ENCODE measurements at regions not wholly inside any gene's neighbourhood (a gene's known extent, or its start where the extent isn't known, plus 50 kb on each side); places are given as distances from the start of the nearest gene placed in this dataset.

- no peak for DNase-seq
Observed at GRCh38 chr3:39752019-39752637, 57.3 kb upstream of the MYRIP start.

- DNase-seq, result no peak
Observed at GRCh38 chr3:39752751-39753150, 56.7 kb upstream of the MYRIP start.

GRCh38 chr3:39753391-39753790, 56.0 kb upstream of the MYRIP start:
- no peak for DNase-seq

- no peak for DNase-seq
Observed at GRCh38 chr3:39754549-39754948, 54.9 kb upstream of the MYRIP start.

GRCh38 chr3:39755100-39755499, 54.3 kb upstream of the MYRIP start:
- no peak for DNase-seq

- no peak for DNase-seq
Observed at GRCh38 chr3:39757307-39757706, 52.1 kb upstream of the MYRIP start.

All from NCI-H187 (cell line).